Mammary epithelial cell (primary cell): ENCODE measurements at regions not wholly inside any gene's neighbourhood (a gene's known extent, or its start where the extent isn't known, plus 50 kb on each side); places are given as distances from the start of the nearest gene placed in this dataset.

ENCODE experiments used
- CTCF ChIP-seq, 2 donors: IDR thresholded peaks in 1 of 2; conservative IDR thresholded peaks in 1 of 2; 2 replicates each; pipeline ENCODE4 v1.5.1; 2011 to 2012; ENCODE audit warnings: inconsistent platforms in 2 of 2, low read length in 2 of 2, mild to moderate bottlenecking in 2 of 2, control low read depth in 1 of 2, low read depth in 1 of 2; ENCODE audit not compliant: insufficient read depth in 1 of 2; ENCODE audit errors: extremely low read depth in 1 of 2
- EZH2 ChIP-seq: IDR thresholded peaks from 2 replicates; pipeline ENCODE4 v1.6.1; 2012; ENCODE audit warnings: low read length, inconsistent platforms, borderline replicate concordance

GRCh38 chr2:8141079-8141707, 540.7 kb upstream of the ID2 start:
- TF ChIP-seq CTCF (conservative IDR thresholded peaks at IDR 0.05 in 1 of 2, IDR thresholded peaks at IDR 0.05 in 1 of 2; ENCODE audit: extremely low read depth in 1 of 2, insufficient read depth in 1 of 2, low read depth in 1 of 2, low read length in 2 of 2) (no peak), EZH2 (no peak)
